HFF-Myc (cell line): ENCODE measurements at regions not wholly inside any gene's neighbourhood (a gene's known extent, or its start where the extent isn't known, plus 50 kb on each side); places are given as distances from the start of the nearest gene placed in this dataset.

Experiments used
- DNase-seq: peaks from one replicate; pipeline ENCODE4 v3.0.0-alpha.2; 2011; ENCODE audit warnings: low read depth; ENCODE audit errors: extremely low read depth
- H3K4me3 ChIP-seq: replicated peaks from 2 replicates; pipeline ENCODE4 v1.5.1; 2011; ENCODE audit warnings: low read depth, mild to moderate bottlenecking, control low read depth, low read length
- TF ChIP-seq, protein P1 (sequence below): IDR thresholded peaks from 2 replicates; pipeline ENCODE4 v1.5.1; 2012; ENCODE audit warnings: mild to moderate bottlenecking, low read depth, low read length, control low read depth; ENCODE audit errors: missing control alignments

DNA sequence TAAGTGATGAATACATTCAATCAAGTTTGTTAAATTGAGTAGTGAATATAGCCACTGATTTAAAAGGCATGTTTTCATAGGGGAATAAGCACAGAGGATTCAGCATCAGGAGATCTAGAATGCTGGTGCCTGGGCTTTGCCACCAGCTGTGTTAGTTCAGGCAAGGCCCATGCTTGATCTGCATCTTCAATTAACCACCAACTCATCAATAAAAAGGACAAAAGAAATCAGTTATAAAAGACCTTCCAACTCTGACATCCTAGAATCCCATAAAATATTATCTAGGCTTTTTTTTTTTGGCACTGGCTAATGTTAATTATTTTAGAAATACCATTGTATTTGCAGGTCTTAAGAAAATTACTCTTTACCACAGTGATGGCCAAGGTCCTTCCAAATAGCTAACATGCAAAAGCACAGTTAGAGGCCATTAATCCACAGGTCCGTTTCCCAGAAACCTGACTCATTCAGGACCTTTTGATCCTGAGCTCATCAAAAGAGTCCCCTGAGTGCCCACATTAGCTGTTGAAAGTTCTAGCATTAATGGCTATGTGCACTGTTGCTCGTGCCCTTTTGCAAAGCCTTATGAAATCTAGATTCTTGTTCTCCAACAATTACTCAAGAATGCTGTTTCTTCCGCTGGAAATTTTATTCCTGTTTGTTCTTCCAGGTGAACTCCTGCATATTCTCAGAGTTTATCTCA lies 170.0 kb downstream of the CYRIA start:
- no peak overlapping the region for H3K4me3 ChIP-seq
- no peak for DNase-seq
- TF ChIP-seq, protein P1, sequence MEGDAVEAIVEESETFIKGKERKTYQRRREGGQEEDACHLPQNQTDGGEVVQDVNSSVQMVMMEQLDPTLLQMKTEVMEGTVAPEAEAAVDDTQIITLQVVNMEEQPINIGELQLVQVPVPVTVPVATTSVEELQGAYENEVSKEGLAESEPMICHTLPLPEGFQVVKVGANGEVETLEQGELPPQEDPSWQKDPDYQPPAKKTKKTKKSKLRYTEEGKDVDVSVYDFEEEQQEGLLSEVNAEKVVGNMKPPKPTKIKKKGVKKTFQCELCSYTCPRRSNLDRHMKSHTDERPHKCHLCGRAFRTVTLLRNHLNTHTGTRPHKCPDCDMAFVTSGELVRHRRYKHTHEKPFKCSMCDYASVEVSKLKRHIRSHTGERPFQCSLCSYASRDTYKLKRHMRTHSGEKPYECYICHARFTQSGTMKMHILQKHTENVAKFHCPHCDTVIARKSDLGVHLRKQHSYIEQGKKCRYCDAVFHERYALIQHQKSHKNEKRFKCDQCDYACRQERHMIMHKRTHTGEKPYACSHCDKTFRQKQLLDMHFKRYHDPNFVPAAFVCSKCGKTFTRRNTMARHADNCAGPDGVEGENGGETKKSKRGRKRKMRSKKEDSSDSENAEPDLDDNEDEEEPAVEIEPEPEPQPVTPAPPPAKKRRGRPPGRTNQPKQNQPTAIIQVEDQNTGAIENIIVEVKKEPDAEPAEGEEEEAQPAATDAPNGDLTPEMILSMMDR, result no peak

DNA sequence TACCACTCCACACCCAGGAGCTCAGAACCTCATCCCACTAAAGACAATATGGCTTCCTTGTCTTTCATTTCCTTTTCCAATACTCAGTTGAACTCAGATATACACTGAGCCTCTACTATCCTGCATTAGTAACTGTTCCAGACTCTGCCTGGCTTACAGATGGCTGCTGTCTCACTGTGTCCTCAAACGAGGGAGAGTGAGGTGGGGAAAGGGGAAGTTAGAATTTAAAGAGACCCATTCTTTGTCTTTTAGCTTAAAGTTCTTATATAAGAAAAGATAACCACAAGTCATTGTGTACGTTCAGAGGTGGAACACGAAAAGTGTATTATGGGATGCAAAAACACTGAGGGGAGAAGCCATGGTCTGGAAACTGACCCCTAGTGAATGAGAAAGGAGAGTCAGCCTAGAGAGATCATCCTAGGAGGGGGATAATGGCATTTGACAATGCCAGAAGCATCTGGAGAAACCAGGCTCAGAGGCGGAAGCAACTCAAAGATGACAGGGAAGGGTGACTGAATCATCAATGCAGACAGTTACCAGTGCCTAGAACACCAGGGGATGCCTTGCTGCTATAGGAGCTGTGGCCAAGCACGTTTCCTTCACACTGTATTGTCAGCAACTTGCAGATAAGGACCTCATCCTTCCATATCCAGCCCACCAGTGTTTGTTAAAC lies 170.7 kb downstream of the CYRIA start:
- DNase-seq, result no peak
- H3K4me3 ChIP-seq, result no peak overlapping the region
- TF ChIP-seq, protein P1, result no peak

DNA sequence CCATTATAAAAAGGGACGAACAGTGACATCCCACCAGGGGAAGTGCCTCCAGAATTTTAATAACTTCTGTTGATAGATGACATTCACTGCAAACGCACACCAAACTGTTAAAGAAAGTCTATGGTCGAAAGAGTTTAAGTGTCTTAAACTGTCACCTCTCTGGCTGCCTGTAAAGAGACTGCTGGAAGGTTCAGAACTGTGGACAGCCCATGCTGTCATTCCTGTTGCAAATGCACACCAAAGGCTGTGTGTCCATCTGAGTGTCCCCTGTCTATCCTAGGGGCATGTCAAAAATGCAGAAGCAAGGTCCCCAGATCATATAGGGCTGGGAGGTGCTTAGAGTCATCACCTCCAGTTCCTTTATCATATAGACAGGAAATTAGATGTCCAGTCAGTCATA lies 171.8 kb downstream of the CYRIA start:
- no peak overlapping the region for H3K4me3 ChIP-seq
- DNase-seq, result no peak
- TF ChIP-seq, protein P1, result no peak

DNA sequence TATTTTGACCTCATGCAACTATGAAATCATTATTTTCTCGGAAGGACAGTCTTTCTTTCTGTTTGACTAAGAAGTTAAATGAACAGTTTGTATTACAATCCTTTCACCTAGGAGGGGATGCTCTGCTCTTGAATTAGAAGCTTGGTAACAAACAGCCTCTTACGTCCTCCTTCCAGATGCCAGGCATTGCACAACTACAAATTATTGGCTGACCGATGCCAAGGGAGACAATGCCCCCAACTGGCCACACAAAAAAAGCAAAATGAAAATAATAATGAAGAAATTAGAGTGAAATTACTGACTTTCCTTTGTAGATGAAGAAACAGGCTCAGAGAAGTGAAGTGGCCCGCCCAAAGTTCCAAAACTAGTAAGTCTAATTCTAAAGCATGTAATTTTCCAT lies 177.9 kb downstream of the CYRIA start:
- TF ChIP-seq, protein P1, result no peak
- DNase-seq, result no peak
- no peak overlapping the region for H3K4me3 ChIP-seq

DNA sequence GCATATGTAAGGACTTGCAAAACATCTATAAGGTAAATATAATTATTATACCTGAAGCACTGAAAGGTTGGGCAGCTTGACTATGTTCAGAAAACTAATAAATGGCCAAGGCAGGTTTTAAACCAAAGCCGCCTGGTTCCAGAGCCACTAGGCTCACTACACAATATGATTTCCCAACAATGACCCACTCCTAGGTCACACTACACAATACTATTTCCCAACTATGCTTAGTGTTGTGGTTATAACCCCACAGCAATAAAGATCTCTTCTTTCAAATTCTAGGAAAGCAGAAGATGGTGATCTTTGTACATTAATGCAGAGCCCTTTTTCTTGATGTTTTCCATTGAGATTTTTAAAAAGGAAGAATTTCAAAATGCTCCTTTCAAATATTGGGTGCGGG lies 180.4 kb downstream of the CYRIA start:
- TF ChIP-seq, protein P1, result no peak
- no peak overlapping the region for H3K4me3 ChIP-seq

DNA sequence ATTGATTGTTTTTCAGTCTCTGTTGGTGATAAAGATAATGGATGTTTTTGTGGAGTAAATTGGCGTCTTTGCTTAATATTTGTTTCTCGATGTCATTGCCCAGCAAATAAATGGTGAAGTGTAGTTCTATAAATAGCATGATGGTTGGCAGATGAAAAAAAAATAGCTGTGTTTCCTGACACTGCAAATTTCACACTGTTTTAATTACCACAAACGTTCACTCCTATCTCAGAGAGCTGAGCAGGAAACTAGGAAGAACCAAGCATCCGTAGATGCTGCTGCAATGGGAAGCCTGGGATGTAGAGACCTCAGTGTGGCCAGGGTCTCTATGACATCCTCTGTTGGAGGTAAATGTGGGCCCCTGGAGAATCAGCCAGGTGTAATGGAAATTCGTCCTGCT lies 183.2 kb downstream of the CYRIA start:
- no peak overlapping the region for H3K4me3 ChIP-seq
- DNase-seq, result no peak
- TF ChIP-seq, protein P1, result no peak

More for the DNA sequence above, 180.4 kb downstream of the CYRIA start:
- DNase-seq, result no peak
